Activated CD4-positive, alpha-beta memory T cell treated with anti-CD3 and anti-CD28 coated beads for 36 hours (primary cell): ENCODE measurements at regions not wholly inside any gene's neighbourhood (a gene's known extent, or its start where the extent isn't known, plus 50 kb on each side); places are given as distances from the start of the nearest gene placed in this dataset.

ENCODE experiments used
- CTCF ChIA-PET: fragments of 350-600 bp; sonication (Branson Sonifier 250); formaldehyde crosslinking; loops from one replicate; lab custom pipeline; 2021; ENCODE audit warnings: antibody characterized with exemption, inconsistent platforms; lab: Charles Lee
- POLR2A ChIA-PET: fragments of 350-600 bp; sonication (Branson Sonifier 250); formaldehyde crosslinking; loops from one replicate; lab custom pipeline; 2021; ENCODE audit warnings: antibody characterized with exemption; lab: Charles Lee
- DNase-seq: peaks from one replicate; pipeline ENCODE4 v3.0.0-alpha.2; 2020
- H3K27ac Mint-ChIP-seq: one replicate; pipeline ENCODE4 v1.8.0; 2021; ENCODE audit warnings: mixed read lengths
- H3K27me3 Mint-ChIP-seq: one replicate; pipeline ENCODE4 v1.8.0; 2021; ENCODE audit warnings: mixed read lengths
- H3K36me3 Mint-ChIP-seq: one replicate; pipeline ENCODE4 v1.8.0; 2021; ENCODE audit warnings: mixed read lengths
- H3K4me1 Mint-ChIP-seq: one replicate; pipeline ENCODE4 v1.8.0; 2021; ENCODE audit warnings: low read depth, mixed read lengths
- H3K4me3 Mint-ChIP-seq: one replicate; pipeline ENCODE4 v1.8.0; 2021; ENCODE audit warnings: mild to moderate bottlenecking, mixed read lengths
- H3K9me3 Mint-ChIP-seq: one replicate; pipeline ENCODE4 v1.8.0; 2021; ENCODE audit warnings: mixed read lengths
- intact Hi-C: fragments of 100-400 bp; cut with micrococcal nuclease; formaldehyde crosslinking; loops from one replicate; pipeline ENCODE4 v1.15.1; 2023

- H3K36me3 Mint-ChIP-seq = no peaks in the 10 kb centered on the region
- ChIA-PET CTCF (no interaction called here), POLR2A (no interaction called here)
- intact Hi-C loops = no loop called here
- no peak for DNase-seq
- H3K4me3 Mint-ChIP-seq = no peak overlapping the region
- no peaks in the 10 kb centered on the region for H3K27me3 Mint-ChIP-seq
- no peak overlapping the region for H3K27ac Mint-ChIP-seq
- no peaks in the 10 kb centered on the region for H3K9me3 Mint-ChIP-seq
- no peaks in the 10 kb centered on the region for H3K4me1 Mint-ChIP-seq
Observed at GRCh38 chr2:16197504-16198147, 257.3 kb downstream of the MYCN start.

- H3K9me3 Mint-ChIP-seq = no peaks in the 10 kb centered on the region
- DNase-seq = no peak
- no peaks in the 10 kb centered on the region for H3K27me3 Mint-ChIP-seq
- H3K36me3 Mint-ChIP-seq = no peaks in the 10 kb centered on the region
- no peaks in the 10 kb centered on the region for H3K4me1 Mint-ChIP-seq
- intact Hi-C loops = no loop called here
- CTCF ChIA-PET = no interaction called here
- no peak overlapping the region for H3K4me3 Mint-ChIP-seq
- POLR2A ChIA-PET = no interaction called here
- H3K27ac Mint-ChIP-seq = no peak overlapping the region
Observed at GRCh38 chr2:16196687-16197503, 256.5 kb downstream of the MYCN start.

DNA sequence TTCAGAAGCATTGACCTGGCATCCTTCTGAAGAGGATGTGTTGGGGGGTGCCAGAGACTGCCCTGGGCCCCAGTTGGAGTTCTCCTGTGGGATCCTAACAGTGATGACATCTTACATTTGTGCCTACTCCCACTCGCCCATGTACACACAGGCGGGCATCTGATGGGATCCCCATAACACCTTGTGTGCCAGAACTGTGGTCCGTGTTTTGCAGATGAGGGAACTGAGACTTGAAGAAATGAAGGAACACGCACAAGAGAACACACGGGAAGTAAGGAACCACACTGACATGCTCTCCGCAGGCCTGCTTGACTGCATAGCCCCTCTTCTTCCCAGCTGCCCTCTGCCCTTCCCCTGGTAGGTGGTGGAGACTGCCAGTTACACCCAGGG is 255.3 kb downstream of the MYCN start:
- Mint-ChIP-seq H3K9me3 (no peaks in the 10 kb centered on the region), H3K36me3 (no peaks in the 10 kb centered on the region), H3K4me3 (no peak overlapping the region), H3K4me1 (no peaks in the 10 kb centered on the region), H3K27ac (no peak overlapping the region), H3K27me3 (no peaks in the 10 kb centered on the region)
- CTCF ChIA-PET = no interaction called here
- POLR2A ChIA-PET = no interaction called here
- intact Hi-C loops = no loop called here
- no peak for DNase-seq

DNA sequence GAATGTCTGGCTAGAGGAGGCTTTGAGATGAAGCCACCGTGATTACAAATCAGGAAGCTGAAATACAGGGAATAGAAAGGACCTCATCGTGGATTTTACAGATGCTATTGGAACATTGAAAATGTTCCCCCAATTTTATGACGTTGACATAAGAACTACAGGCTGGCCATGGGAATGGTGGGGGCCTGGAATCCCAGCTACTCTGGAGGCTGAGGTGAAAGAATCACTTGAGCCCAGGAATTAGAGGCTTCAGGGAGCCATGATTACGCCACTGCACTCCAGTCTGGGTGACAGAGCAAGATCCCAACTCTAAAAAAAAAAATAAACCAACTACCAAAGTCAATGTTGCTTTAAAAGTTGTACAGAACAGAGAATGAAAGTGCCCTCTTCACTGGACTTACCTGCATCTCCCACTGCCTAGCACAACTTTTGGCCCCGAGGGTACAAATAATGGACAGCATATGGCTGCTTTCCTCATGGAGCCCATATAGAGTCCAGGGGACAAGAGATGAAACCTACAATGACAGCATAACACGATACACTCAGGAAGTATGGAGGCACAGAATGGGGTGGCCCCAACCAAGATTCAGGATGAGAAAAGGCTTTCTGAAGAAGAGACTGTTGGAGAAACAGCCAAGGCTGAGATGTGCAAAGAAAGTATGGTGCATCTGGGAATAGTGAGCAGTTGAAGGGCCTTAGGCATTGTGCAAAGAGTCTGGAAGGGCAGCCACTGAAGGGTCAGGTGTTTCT is 254.8 kb downstream of the MYCN start:
- no peaks in the 10 kb centered on the region for H3K9me3 Mint-ChIP-seq
- CTCF ChIA-PET = no interaction called here
- POLR2A ChIA-PET = no interaction called here
- intact Hi-C loops = no loop called here
- no peak overlapping the region for H3K4me3 Mint-ChIP-seq
- H3K36me3 Mint-ChIP-seq = no peaks in the 10 kb centered on the region
- H3K4me1 Mint-ChIP-seq = no peaks in the 10 kb centered on the region
- no peaks in the 10 kb centered on the region for H3K27me3 Mint-ChIP-seq
- H3K27ac Mint-ChIP-seq = no peak overlapping the region
- DNase-seq = no peak

DNA sequence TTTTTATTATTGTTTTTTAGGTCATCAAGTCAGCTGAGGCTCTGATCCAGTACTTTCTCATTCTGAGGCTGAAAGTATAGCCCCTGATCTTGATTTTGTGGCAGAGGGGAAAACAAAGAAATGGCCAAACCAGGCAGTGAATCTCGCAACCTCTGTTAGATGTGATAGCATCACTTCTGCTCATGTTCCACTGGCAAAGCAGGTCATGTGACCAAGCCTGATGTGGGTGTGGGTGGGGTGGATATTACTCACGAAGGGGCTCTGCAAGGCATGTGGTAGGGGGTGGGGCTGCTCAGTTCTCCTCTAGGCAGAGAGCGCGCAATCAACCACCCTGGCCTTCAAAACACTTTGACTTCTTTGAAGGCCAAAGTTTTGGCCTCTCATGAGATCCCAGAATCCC is 254.2 kb downstream of the MYCN start:
- Mint-ChIP-seq H3K36me3 (no peaks in the 10 kb centered on the region), H3K27me3 (no peaks in the 10 kb centered on the region), H3K4me3 (no peak overlapping the region), H3K27ac (no peak overlapping the region), H3K9me3 (no peaks in the 10 kb centered on the region), H3K4me1 (no peaks in the 10 kb centered on the region)
- POLR2A ChIA-PET = no interaction called here
- intact Hi-C loops = no loop called here
- CTCF ChIA-PET = no interaction called here
- DNase-seq = no peak

- H3K27me3 Mint-ChIP-seq = no peaks in the 10 kb centered on the region
Observed at GRCh38 chr2:16194096-16194390, 253.7 kb downstream of the MYCN start.

DNA sequence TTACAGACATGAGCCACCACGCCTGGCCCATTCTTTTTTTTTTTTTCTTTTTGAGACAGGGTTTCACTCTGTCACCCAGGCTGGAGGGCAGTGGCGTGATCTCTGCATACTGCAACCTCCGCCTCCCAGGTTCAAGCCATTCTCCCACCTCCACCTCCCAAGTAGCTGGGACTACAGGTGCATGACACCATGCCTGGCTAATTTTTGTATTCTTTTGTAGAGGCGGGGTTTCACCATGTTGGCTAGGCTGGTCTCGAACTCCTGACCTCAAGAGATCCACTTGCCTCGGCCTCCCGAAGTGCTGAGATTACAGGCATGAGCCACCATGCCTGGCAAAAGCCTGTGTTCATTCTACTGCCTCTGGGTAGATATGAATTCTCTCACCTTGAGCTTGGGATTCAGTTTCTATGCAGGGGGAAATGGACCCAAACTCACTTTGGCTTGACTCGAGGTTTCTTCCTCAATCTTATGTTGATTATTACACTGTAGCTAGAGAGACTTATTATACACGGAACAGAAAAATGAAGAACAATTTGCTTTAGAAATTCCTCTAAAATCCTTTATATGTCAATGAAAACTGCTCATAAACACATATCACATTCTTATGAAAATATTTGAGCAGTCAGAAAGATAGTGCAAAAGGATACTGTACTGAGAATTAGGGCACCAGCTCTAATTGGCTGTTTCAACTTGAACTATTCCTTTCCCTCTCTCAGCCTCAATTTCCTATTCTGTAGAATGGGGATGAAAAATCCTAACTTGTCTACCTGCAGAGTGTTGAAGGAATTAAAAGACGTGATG is 252.3 kb downstream of the MYCN start:
- Mint-ChIP-seq H3K27ac (no peak overlapping the region), H3K4me3 (no peak overlapping the region), H3K36me3 (no peaks in the 10 kb centered on the region), H3K9me3 (no peaks in the 10 kb centered on the region), H3K27me3 (no peaks in the 10 kb centered on the region), H3K4me1 (no peaks in the 10 kb centered on the region)
- intact Hi-C loops = no loop called here
- ChIA-PET CTCF (no interaction called here), POLR2A (no interaction called here)
- DNase-seq = no peak

More at GRCh38 chr2:16194096-16194390, 253.7 kb downstream of the MYCN start:
- Mint-ChIP-seq H3K4me1 (no peaks in the 10 kb centered on the region), H3K9me3 (no peaks in the 10 kb centered on the region), H3K27ac (no peak overlapping the region), H3K4me3 (no peak overlapping the region), H3K36me3 (no peaks in the 10 kb centered on the region)
- intact Hi-C loops = no loop called here
- CTCF ChIA-PET = no interaction called here
- POLR2A ChIA-PET = no interaction called here
- no peak for DNase-seq

- DNase-seq = no peak
- Mint-ChIP-seq H3K36me3 (no peaks in the 10 kb centered on the region), H3K27ac (no peak overlapping the region), H3K4me1 (no peaks in the 10 kb centered on the region), H3K9me3 (no peaks in the 10 kb centered on the region), H3K27me3 (no peaks in the 10 kb centered on the region), H3K4me3 (no peak overlapping the region)
- POLR2A ChIA-PET = no interaction called here
- intact Hi-C loops = no loop called here
- CTCF ChIA-PET = no interaction called here
Observed at GRCh38 chr2:16191431-16192200, 251.3 kb downstream of the MYCN start.

- H3K36me3 Mint-ChIP-seq = no peaks in the 10 kb centered on the region
- intact Hi-C loops = no loop called here
Observed at GRCh38 chr2:16190446-16191270, 250.3 kb downstream of the MYCN start.

GRCh38 chr2:16189836-16190160 is 249.4 kb downstream of the MYCN start:
- H3K27ac Mint-ChIP-seq = no peak overlapping the region
- H3K4me1 Mint-ChIP-seq = no peaks in the 10 kb centered on the region
- ChIA-PET POLR2A (no interaction called here), CTCF (no interaction called here)
- H3K27me3 Mint-ChIP-seq = no peaks in the 10 kb centered on the region
- no peaks in the 10 kb centered on the region for H3K36me3 Mint-ChIP-seq
- no peak for DNase-seq
- intact Hi-C loops = no loop called here
- no peak overlapping the region for H3K4me3 Mint-ChIP-seq
- H3K9me3 Mint-ChIP-seq = no peaks in the 10 kb centered on the region

More at GRCh38 chr2:16190446-16191270, 250.3 kb downstream of the MYCN start:
- DNase-seq = no peak
- H3K27ac Mint-ChIP-seq = no peak overlapping the region
- ChIA-PET POLR2A (no interaction called here), CTCF (no interaction called here)
- H3K9me3 Mint-ChIP-seq = no peaks in the 10 kb centered on the region
- no peaks in the 10 kb centered on the region for H3K4me1 Mint-ChIP-seq
- H3K27me3 Mint-ChIP-seq = no peaks in the 10 kb centered on the region
- H3K4me3 Mint-ChIP-seq = no peak overlapping the region
